ENCODE measurements at regions not wholly inside any gene's neighbourhood (a gene's known extent, or its start where the extent isn't known, plus 50 kb on each side); places are given as distances from the start of the nearest gene placed in this dataset.

DNA sequence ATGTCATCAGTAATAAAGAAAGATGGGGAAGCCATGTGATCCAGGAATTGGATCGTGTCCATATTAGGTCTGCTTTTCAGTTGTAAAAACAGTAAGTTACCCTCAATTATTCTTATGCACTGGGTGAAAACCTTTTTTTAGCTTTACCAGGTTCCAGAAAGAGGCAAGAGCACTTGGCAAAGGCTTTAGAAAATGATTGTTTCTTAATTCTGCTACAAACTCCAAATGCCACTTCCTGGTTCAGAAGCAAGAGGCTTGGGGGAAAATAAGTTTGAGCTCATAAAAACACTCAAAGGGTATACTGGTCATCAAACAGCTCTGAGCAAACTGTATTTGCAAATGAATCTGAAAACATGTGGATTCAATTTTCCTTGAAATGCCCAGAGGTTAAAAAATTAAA lies 615.6 kb downstream of the EBF1 start:
- Histone ChIP-seq H3K36me3 (replicated peaks; ENCODE audit: insufficient read depth, low read length) (no peaks in the 10 kb centered on the region), H4K20me1 (ENCODE audit: insufficient read depth, low read length) (no peaks in the 10 kb centered on the region), H3K4me2 (ENCODE audit: low read depth, low read length) (no peak overlapping the region), H3F3A (ENCODE audit: insufficient read depth, low read length) (no peaks in the 10 kb centered on the region), H3K4me3 (ENCODE audit: low read length) (no peak overlapping the region), H3K27ac (ENCODE audit: low read length) (no peak overlapping the region), H3K79me2 (ENCODE audit: low read length) (no peaks in the 10 kb centered on the region), H3K4me1 (ENCODE audit: low read length) (no peaks in the 10 kb centered on the region), H3K9me2 (replicated peaks; ENCODE audit: insufficient read depth, low read length) (no peaks in the 10 kb centered on the region), H3K27me3 (replicated peaks; ENCODE audit: insufficient read depth, low read length) (no peaks in the 10 kb centered on the region), H3K9ac (ENCODE audit: low read length) (no peak overlapping the region), H3K9me3 (replicated peaks; ENCODE audit: insufficient read depth, low read length) (no peaks in the 10 kb centered on the region), H2AFZ (ENCODE audit: low read length) (no peak overlapping the region)
- TF ChIP-seq EZH2 (optimal IDR thresholded peaks at IDR 0.05; ENCODE audit: low read depth, low read length) (no peak), EZH2phosphoT487 (IDR thresholded peaks at IDR 0.05; ENCODE audit: low read length) (no peak)
- TF ChIP-seq, protein P1, sequence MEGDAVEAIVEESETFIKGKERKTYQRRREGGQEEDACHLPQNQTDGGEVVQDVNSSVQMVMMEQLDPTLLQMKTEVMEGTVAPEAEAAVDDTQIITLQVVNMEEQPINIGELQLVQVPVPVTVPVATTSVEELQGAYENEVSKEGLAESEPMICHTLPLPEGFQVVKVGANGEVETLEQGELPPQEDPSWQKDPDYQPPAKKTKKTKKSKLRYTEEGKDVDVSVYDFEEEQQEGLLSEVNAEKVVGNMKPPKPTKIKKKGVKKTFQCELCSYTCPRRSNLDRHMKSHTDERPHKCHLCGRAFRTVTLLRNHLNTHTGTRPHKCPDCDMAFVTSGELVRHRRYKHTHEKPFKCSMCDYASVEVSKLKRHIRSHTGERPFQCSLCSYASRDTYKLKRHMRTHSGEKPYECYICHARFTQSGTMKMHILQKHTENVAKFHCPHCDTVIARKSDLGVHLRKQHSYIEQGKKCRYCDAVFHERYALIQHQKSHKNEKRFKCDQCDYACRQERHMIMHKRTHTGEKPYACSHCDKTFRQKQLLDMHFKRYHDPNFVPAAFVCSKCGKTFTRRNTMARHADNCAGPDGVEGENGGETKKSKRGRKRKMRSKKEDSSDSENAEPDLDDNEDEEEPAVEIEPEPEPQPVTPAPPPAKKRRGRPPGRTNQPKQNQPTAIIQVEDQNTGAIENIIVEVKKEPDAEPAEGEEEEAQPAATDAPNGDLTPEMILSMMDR (IDR thresholded peaks at IDR 0.05; ENCODE audit: low read length) = no peak
- no peak for DNase-seq

DNA sequence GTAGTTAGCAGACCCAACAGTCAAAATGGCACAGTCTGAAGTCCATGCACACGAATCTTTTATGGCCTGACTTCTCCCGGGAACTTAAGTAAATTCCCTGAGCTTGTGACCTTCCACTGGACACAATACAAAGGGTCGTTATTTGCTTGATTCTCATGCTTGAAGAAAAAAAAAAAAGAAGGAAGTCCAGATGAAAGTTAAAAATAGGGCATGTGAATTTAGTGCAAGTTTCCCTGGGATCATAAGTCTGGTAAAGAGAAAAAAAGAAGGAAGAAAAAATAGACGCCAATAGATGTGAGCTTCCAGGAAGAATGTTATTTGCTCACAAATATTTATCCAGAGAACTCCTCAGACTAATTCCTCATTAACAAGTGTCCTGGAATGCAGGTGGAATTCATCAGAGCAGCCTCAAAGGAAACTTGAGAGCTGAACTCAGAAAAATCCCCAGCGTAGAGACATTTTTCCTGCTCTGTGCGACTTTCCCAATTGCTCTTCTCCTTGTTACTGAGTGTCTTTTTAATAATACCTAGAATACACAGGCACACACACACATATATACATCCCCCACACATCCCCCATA lies 616.3 kb downstream of the EBF1 start:
- no peak overlapping the region for H3K27ac ChIP-seq (ENCODE audit: low read length)
- H3F3A ChIP-seq (ENCODE audit: insufficient read depth, low read length) = no peaks in the 10 kb centered on the region
- no peaks in the 10 kb centered on the region for H4K20me1 ChIP-seq (ENCODE audit: insufficient read depth, low read length)
- H3K79me2 ChIP-seq (ENCODE audit: low read length) = no peaks in the 10 kb centered on the region
- H3K9me2 ChIP-seq (replicated peaks; ENCODE audit: insufficient read depth, low read length) = no peaks in the 10 kb centered on the region
- no peaks in the 10 kb centered on the region for H3K4me1 ChIP-seq (ENCODE audit: low read length)
- no peak for DNase-seq
- H3K9ac ChIP-seq (ENCODE audit: low read length) = no peak overlapping the region
- TF ChIP-seq EZH2phosphoT487 (IDR thresholded peaks at IDR 0.05; ENCODE audit: low read length) (no peak), EZH2 (optimal IDR thresholded peaks at IDR 0.05; ENCODE audit: low read depth, low read length) (no peak)
- TF ChIP-seq, protein P1 (IDR thresholded peaks at IDR 0.05; ENCODE audit: low read length) = no peak
- H3K4me2 ChIP-seq (ENCODE audit: low read depth, low read length) = no peak overlapping the region
- no peak overlapping the region for H3K4me3 ChIP-seq (ENCODE audit: low read length)
- no peaks in the 10 kb centered on the region for H3K9me3 ChIP-seq (replicated peaks; ENCODE audit: insufficient read depth, low read length)
- no peak overlapping the region for H2AFZ ChIP-seq (ENCODE audit: low read length)
- no peaks in the 10 kb centered on the region for H3K27me3 ChIP-seq (replicated peaks; ENCODE audit: insufficient read depth, low read length)
- no peaks in the 10 kb centered on the region for H3K36me3 ChIP-seq (replicated peaks; ENCODE audit: insufficient read depth, low read length)

GRCh38 chr5:158482125-158482524 lies 617.6 kb downstream of the EBF1 start:
- H3K9ac ChIP-seq (ENCODE audit: low read length) = no peak overlapping the region
- H3K4me1 ChIP-seq (ENCODE audit: low read length) = no peaks in the 10 kb centered on the region
- no peaks in the 10 kb centered on the region for H3K79me2 ChIP-seq (ENCODE audit: low read length)
- H3K36me3 ChIP-seq (replicated peaks; ENCODE audit: insufficient read depth, low read length) = no peaks in the 10 kb centered on the region
- TF ChIP-seq, protein P1 (IDR thresholded peaks at IDR 0.05; ENCODE audit: low read length) = no peak
- TF ChIP-seq EZH2phosphoT487 (IDR thresholded peaks at IDR 0.05; ENCODE audit: low read length) (no peak), EZH2 (optimal IDR thresholded peaks at IDR 0.05; ENCODE audit: low read depth, low read length) (no peak)
- no peaks in the 10 kb centered on the region for H4K20me1 ChIP-seq (ENCODE audit: insufficient read depth, low read length)
- no peak overlapping the region for H2AFZ ChIP-seq (ENCODE audit: low read length)
- no peak overlapping the region for H3K4me3 ChIP-seq (ENCODE audit: low read length)
- no peak overlapping the region for H3K4me2 ChIP-seq (ENCODE audit: low read depth, low read length)
- no peak overlapping the region for H3K27ac ChIP-seq (ENCODE audit: low read length)
- H3K9me3 ChIP-seq (replicated peaks; ENCODE audit: insufficient read depth, low read length) = no peaks in the 10 kb centered on the region
- H3K27me3 ChIP-seq (replicated peaks; ENCODE audit: insufficient read depth, low read length) = no peaks in the 10 kb centered on the region
- H3F3A ChIP-seq (ENCODE audit: insufficient read depth, low read length) = no peaks in the 10 kb centered on the region
- no peaks in the 10 kb centered on the region for H3K9me2 ChIP-seq (replicated peaks; ENCODE audit: insufficient read depth, low read length)
- no peak for DNase-seq

Data from MM.1S (cell line).